HUES64 (cell line): ENCODE measurements at regions not wholly inside any gene's neighbourhood (a gene's known extent, or its start where the extent isn't known, plus 50 kb on each side); places are given as distances from the start of the nearest gene placed in this dataset.

ENCODE experiments used
- H3K27ac ChIP-seq: 2 replicates; pipeline ENCODE4 v1.7.0; 2013; ENCODE audit warnings: low read depth, low read length, inconsistent platforms
- H3K27me3 ChIP-seq: 2 replicates; pipeline ENCODE4 v1.6.1; 2013; ENCODE audit warnings: mild to moderate bottlenecking, low read length; ENCODE audit not compliant: insufficient read depth
- H3K36me3 ChIP-seq: 2 replicates; pipeline ENCODE4 v1.6.1; 2013; ENCODE audit warnings: mild to moderate bottlenecking, low read length; ENCODE audit not compliant: insufficient read depth
- H3K4me1 ChIP-seq: 2 replicates; pipeline ENCODE4 v1.6.1; 2013; ENCODE audit warnings: mild to moderate bottlenecking, low read length, moderate library complexity; ENCODE audit not compliant: insufficient read depth
- H3K4me3 ChIP-seq: 2 replicates; pipeline ENCODE4 v1.5.1; 2013; ENCODE audit warnings: mild to moderate bottlenecking, low read length, moderate library complexity
- H3K9ac ChIP-seq: 2 replicates; pipeline ENCODE4 v1.6.1; 2013; ENCODE audit warnings: mild to moderate bottlenecking, low read depth, low read length
- H3K9me3 ChIP-seq: 2 replicates; pipeline ENCODE4 v1.6.1; 2013; ENCODE audit warnings: low read depth, low read length; ENCODE audit not compliant: insufficient read depth
- WGBS: fragments of 150-250, 120-280 bp; methylation state at CpG from one replicate; pipeline ENCODE4 v1.1.7; 2013; ENCODE audit warnings: missing lambda C conversion rate; 5-methylcytosine and 5-hydroxymethylcytosine counted together

DNA sequence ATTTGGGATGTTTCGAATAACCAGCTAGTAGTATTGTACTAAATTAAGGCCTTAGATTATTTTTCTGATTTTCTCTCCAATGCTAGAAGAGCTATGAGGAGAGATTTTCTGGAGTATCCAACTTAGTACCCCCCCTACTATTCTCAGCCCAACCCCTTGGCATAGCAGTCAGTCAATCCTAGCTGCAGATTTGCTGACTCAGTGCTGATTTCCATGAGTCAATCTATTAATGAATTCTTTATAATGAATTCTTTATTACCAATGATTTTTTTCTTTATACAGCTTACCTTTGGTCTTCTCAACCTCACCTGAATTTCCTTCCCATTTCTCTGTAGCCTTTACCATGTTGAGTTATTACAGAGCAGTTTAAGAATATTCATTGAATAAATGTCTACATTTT is 192.8 kb upstream of the ETAA1 start:
- WGBS: 100% methylated on average over 1 of the region's 1 CpG

DNA sequence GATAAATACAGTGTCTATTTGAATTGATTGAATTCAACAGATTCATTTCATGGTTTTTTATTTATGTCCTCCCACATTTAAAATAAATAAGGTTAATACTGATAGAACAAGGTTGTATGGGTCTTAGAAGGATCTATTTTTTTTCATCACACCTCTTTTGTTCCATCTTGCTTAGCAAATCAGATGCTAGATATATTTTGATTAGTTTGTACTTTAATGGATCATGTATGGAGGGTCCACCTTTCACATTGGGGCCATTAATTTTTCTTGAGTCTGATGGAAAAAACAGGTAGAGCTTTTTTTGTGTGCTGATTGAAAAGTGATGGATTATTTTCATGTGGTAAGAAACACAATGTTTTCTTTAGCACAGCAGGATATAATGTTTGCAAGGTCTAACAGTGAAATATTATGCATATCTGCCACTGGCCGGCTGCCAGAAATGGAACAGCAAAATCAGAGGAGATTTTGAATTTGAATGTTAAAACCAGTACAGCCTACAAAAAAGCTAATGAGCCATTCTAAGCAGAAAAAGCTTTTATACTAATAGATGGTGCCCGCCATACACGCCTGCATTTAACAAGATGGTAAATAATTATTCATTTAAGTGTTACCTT is 188.1 kb upstream of the ETAA1 start:
- no peak overlapping the region for H3K4me3 ChIP-seq
- H3K36me3 ChIP-seq: no peaks in the 10 kb centered on the region
- WGBS: 93% methylated on average over 1 of the region's 3 CpGs
- H3K9me3 ChIP-seq: no peaks in the 10 kb centered on the region
- H3K4me1 ChIP-seq: no peaks in the 10 kb centered on the region
- no peak overlapping the region for H3K9ac ChIP-seq
- no peaks in the 10 kb centered on the region for H3K27me3 ChIP-seq
- no peak overlapping the region for H3K27ac ChIP-seq

More for the DNA sequence above, 192.8 kb upstream of the ETAA1 start:
- Histone ChIP-seq H3K27me3 (no peaks in the 10 kb centered on the region), H3K27ac (no peak overlapping the region), H3K4me1 (no peaks in the 10 kb centered on the region), H3K9me3 (no peaks in the 10 kb centered on the region), H3K9ac (no peak overlapping the region), H3K36me3 (no peaks in the 10 kb centered on the region), H3K4me3 (no peak overlapping the region)

DNA sequence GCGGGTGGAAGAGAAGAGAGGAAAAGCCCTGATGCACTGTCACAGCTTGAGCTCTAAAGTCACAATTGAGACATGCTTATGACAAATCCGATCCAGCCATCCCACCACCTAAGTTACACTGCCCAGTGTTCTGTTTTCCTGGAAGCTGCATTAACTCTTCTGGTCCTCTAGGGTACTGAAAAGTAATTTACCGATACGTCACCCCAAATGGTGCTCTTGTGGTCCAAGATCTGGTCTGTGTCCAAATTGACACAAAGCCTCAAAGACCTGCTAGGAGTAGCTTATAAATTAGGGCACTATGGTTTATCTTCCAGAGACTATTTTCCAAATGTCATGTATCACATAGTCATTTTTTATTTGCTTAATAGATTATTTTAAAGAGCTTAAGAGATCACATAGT is 186.7 kb upstream of the ETAA1 start:
- H3K4me3 ChIP-seq: no peak overlapping the region
- 81% methylated on average over 4 of the region's 4 CpGs for WGBS
- no peak overlapping the region for H3K9ac ChIP-seq
- H3K27me3 ChIP-seq: no peaks in the 10 kb centered on the region
- no peaks in the 10 kb centered on the region for H3K36me3 ChIP-seq
- H3K9me3 ChIP-seq: no peaks in the 10 kb centered on the region
- no peak overlapping the region for H3K27ac ChIP-seq
- H3K4me1 ChIP-seq: peaks cover 4% of the 10 kb centered on the region; the same call in 1 of the 2 replicates

DNA sequence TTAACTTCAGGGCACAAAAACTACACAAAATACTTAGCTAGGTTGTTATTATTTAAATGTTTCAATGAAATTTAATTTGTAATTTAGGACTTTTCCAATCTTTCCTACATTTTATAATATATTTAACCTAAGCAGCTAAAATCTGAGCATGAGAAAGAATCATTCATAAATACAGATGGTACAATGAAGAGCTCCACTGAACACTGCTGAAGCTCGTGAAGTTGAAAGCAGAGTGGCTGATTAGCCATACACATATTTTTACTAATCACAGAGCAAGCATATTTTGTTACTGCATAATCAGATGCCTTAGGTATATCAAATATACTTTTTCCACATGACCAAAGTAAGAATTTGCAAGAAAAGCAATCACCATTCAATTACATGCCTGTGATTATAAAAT is 184.9 kb upstream of the ETAA1 start:
- H3K9me3 ChIP-seq: peaks cover 3% of the 10 kb centered on the region; the same call in 1 of the 2 replicates
- no peaks in the 10 kb centered on the region for H3K27me3 ChIP-seq
- H3K27ac ChIP-seq: no peak overlapping the region
- H3K4me3 ChIP-seq: no peak overlapping the region
- no peak overlapping the region for H3K9ac ChIP-seq
- peaks cover 4% of the 10 kb centered on the region; the same call in 1 of the 2 replicates for H3K4me1 ChIP-seq
- WGBS: 90% methylated on average over 1 of the region's 1 CpG
- no peaks in the 10 kb centered on the region for H3K36me3 ChIP-seq

DNA sequence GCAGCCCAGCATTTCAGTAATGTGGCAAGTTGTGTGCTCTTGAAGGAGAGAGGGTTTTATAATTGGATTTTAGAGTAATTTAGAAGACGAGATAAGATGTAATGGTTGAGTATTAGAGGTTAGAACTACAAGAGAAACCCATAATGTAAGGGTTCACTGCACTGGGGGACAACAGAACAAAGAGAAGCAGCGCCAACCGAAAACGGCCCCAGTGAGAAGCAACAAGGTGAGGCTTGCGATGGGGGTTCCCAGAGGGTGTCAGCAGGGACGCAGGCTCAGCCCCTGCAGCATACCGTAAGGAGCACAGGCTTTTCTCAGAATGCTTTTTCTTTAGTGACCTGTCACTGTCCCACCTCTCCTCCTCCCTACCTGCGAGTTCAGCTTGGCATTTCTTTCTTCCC is 183.9 kb upstream of the ETAA1 start:
- WGBS: 81% methylated on average over 8 of the region's 8 CpGs
- Histone ChIP-seq H3K9me3 (peaks cover 9% of the 10 kb centered on the region; the same call in 1 of the 2 replicates), H3K27me3 (no peaks in the 10 kb centered on the region), H3K36me3 (no peaks in the 10 kb centered on the region), H3K27ac (no peak overlapping the region), H3K4me1 (peaks cover 4% of the 10 kb centered on the region; the same call in 1 of the 2 replicates), H3K4me3 (no peak overlapping the region), H3K9ac (no peak overlapping the region)

DNA sequence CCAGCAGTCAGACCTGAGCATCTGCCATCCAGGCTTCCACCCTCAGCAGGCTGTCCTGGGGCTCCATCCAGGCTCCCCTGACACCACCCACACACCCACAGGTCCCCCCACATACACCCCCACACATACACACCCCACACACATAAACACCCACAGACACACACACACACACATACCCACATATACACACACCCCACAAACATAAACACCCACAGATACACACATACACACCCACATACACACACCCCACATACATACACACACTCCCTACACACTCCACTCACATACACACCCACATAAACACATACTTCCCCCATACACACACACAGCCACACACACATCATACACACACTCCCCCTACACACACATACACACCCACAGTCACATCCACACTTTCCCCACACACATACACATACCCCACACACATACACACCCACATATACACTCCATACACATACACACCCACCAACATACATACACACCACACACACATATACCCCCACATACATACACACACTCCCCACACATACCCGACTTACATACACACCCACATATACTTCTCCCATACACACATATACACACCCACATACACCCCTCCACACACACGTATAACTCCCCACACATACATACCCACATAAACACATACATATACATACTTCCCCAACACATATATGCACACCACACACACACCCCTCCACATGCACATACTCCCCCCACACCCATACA is 183.3 kb upstream of the ETAA1 start:
- Histone ChIP-seq H3K4me3 (no peak overlapping the region), H3K36me3 (no peaks in the 10 kb centered on the region), H3K9ac (no peak overlapping the region), H3K4me1 (peaks cover 4% of the 10 kb centered on the region; the same call in 1 of the 2 replicates), H3K27ac (no peak overlapping the region), H3K9me3 (peaks cover 9% of the 10 kb centered on the region; the same call in 1 of the 2 replicates), H3K27me3 (no peaks in the 10 kb centered on the region)
- WGBS: 89% methylated on average over 2 of the region's 2 CpGs

DNA sequence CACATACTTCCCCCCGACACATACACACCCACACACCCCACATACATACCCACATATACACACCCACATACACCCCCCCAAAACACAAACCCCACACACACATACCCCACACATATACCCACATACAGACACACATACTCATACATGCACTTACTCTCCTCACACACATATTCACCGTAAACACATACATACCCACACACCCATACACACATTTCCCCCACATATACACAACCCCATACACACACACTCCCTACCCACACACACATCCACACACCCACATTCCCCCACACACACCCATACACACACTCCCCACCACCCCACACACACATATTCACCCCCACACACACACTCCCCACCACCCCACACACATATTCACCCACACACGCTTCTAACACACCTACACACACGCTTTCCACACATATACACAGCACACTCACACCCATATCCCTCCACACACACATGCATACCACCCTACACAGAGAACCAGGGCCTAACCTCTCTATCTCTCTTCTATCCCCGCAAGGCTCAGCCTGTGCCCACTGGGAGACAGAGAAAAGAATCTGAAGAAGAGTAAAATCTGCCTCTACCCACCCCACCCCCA is 182.4 kb upstream of the ETAA1 start:
- Histone ChIP-seq H3K27me3 (no peaks in the 10 kb centered on the region), H3K4me3 (no peak overlapping the region), H3K9me3 (peaks cover 9% of the 10 kb centered on the region; the same call in 1 of the 2 replicates), H3K9ac (no peak overlapping the region), H3K36me3 (no peaks in the 10 kb centered on the region), H3K27ac (no peak overlapping the region), H3K4me1 (peaks cover 4% of the 10 kb centered on the region; the same call in 1 of the 2 replicates)
- 93% methylated on average over 5 of the region's 5 CpGs for WGBS

DNA sequence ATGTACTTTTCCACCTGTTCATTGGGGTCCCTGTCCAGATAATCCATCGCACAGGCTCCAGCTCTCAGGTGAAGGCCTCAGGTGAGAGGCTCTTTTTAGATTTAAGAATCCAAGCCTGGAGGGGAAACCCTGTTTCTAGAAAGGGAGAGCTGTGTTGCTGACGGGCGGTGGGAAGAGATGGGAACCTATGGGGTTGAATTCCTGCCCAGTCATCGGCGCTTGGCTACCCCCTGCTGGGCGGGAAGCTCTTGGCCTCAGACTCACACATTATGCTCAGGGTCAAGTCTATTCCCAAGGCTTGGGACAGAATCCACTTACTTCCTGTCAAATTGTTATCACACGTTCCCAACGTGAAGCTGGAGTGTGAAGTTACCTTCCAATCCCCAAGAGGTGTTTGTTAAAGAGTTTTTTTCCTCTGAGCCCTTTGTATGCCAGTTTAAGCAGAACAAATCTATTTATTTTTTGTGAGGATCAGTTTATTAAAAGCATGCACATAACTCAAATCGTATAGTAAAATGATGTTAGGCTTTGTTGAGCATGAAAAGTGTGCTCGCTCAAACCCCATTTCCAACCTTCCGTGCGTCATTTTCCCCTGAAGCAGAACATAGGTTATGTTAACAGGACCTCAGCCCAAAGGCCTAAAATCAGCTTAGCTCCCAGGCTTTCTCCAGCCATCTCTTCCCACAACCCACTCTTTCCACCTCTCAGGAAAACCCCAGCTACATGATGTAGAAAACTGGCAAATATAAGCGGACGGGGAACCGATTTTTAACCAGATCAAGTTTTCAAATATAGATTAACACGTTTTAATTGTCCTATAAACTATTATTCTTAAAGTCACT is 181.7 kb upstream of the ETAA1 start:
- Histone ChIP-seq H3K9ac (no peak overlapping the region), H3K4me3 (no peak overlapping the region), H3K9me3 (peaks cover 9% of the 10 kb centered on the region; the same call in 1 of the 2 replicates), H3K27ac (no peak overlapping the region), H3K36me3 (no peaks in the 10 kb centered on the region), H3K4me1 (peaks cover 4% of the 10 kb centered on the region; the same call in 1 of the 2 replicates), H3K27me3 (no peaks in the 10 kb centered on the region)
- WGBS: 64% methylated on average over 16 of the region's 16 CpGs

DNA sequence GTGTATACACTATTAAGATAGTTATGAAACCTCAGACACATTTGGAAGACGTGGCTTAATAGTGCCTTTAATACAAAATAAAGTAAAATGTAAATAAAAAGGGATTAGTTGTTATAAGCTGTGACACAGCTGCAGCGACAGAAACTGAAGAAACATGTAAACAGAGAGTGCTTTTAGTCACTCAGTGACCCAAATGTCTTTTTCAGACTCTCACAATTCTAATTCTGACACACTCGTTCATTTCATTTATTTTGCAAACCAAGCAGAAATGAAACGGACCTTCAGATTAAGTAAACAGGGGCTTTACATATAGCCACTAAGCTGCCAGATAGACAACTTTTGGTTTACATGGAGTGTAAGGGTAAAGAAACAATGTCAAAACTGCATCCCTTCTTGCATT is 181.0 kb upstream of the ETAA1 start:
- no peak overlapping the region for H3K9ac ChIP-seq
- WGBS: 90% methylated on average over 3 of the region's 4 CpGs
- peaks cover 9% of the 10 kb centered on the region; the same call in 1 of the 2 replicates for H3K9me3 ChIP-seq
- H3K27ac ChIP-seq: no peak overlapping the region
- no peak overlapping the region for H3K4me3 ChIP-seq
- H3K36me3 ChIP-seq: no peaks in the 10 kb centered on the region
- peaks cover 4% of the 10 kb centered on the region; the same call in 1 of the 2 replicates for H3K4me1 ChIP-seq
- H3K27me3 ChIP-seq: no peaks in the 10 kb centered on the region

DNA sequence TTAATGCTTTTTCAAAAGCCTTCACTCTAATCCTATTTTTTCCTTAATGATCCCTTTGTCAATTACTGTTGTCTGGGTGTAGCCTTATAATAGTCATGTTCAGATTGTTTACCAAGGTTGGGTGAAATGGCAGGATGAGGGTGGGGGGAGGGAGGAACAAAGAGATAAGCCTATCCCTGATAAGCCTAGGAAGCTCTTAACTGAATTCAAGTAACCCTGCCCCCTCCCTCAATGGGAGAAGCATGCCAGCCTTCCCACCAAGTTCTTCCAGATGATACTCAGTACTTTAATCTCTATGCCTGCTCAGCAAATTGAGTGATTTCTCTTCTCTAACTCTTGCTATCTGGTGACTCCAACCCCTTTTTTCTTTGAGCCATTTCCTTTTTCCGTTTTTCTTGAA is 180.3 kb upstream of the ETAA1 start:
- H3K36me3 ChIP-seq: no peaks in the 10 kb centered on the region
- H3K4me1 ChIP-seq: peaks cover 4% of the 10 kb centered on the region; the same call in 1 of the 2 replicates
- no peak overlapping the region for H3K9ac ChIP-seq
- H3K4me3 ChIP-seq: no peak overlapping the region
- H3K27ac ChIP-seq: no peak overlapping the region
- no peaks in the 10 kb centered on the region for H3K27me3 ChIP-seq
- WGBS: 100% methylated on average over 1 of the region's 1 CpG
- H3K9me3 ChIP-seq: peaks cover 9% of the 10 kb centered on the region; the same call in 1 of the 2 replicates
